ENCODE measurements at regions not wholly inside any gene's neighbourhood (a gene's known extent, or its start where the extent isn't known, plus 50 kb on each side); places are given as distances from the start of the nearest gene placed in this dataset.

DNA sequence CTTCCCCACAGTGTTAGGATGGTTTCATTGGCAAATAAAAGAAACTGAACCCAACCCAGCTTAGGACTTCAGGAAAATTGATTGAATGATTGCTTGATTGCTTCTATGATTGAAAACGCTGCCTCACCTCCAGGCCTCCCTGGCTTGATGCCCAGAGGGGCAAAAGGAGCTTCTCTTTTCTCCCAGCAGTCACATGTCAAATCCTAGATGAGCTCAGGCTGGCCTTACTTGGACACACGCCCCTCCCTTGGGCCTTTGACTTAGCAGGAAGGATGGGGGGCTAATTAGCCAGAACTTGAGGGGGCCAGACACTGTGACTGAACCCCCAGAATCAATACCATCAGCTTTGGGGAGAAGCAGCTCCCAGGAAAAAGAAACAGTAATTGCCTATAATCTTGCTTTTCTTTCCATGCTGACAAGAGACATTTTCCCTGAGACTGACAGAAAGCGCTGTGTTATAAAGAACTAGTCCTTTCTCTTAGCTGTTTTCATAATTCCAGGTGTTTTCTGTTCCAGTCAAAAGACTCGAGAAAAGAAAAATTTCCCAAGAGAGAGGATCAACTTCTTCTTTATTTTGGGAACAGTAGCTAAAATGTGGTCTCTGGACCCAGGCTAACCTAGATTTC, 50.8 kb upstream of the ATP5PO start:
- TF ChIP-seq, protein P1, sequence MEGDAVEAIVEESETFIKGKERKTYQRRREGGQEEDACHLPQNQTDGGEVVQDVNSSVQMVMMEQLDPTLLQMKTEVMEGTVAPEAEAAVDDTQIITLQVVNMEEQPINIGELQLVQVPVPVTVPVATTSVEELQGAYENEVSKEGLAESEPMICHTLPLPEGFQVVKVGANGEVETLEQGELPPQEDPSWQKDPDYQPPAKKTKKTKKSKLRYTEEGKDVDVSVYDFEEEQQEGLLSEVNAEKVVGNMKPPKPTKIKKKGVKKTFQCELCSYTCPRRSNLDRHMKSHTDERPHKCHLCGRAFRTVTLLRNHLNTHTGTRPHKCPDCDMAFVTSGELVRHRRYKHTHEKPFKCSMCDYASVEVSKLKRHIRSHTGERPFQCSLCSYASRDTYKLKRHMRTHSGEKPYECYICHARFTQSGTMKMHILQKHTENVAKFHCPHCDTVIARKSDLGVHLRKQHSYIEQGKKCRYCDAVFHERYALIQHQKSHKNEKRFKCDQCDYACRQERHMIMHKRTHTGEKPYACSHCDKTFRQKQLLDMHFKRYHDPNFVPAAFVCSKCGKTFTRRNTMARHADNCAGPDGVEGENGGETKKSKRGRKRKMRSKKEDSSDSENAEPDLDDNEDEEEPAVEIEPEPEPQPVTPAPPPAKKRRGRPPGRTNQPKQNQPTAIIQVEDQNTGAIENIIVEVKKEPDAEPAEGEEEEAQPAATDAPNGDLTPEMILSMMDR (IDR thresholded peaks at IDR 0.05): no peak
- TF ChIP-seq POLR2A (IDR thresholded peaks at IDR 0.05): no peak
